ENCODE measurements at regions not wholly inside any gene's neighbourhood (a gene's known extent, or its start where the extent isn't known, plus 50 kb on each side); places are given as distances from the start of the nearest gene placed in this dataset.
"Not testable (repeated sequence)": the region's sequence is repeated elsewhere in the genome, so short reads cannot be mapped to it uniquely, and the experiment has no call there.

DNA sequence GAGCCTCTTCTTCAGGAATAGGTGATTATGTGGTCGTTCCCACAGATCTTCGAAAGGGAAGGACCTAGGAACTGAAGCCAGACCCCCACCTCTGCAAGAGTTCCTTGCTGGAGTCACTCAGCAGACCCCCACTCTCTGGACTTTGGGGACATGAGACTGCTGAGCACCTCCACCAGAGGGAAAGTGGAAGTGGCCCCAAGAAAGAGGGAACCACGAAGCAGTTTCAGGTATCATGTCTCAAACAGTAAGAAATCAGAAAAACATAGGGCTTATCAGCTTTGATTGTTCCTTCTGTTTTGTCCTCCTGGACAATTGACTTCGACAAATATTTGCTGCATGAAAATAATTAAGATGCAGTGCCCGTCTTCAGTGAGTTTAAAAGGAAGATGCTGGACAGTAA lies 98.9 kb downstream of the CDRT15L2 start:
- H3K36me3 ChIP-seq (ENCODE audit: control insufficient read depth, insufficient read depth, low read length); H3K27me3 ChIP-seq (ENCODE audit: control insufficient read depth, insufficient read depth, low read length); H3K4me1 ChIP-seq (ENCODE audit: control insufficient read depth, insufficient read depth, low read length); H3K4me3 ChIP-seq (ENCODE audit: low read depth, low read length); H3K9me3 ChIP-seq (ENCODE audit: control insufficient read depth, insufficient read depth, low read length); DNase-seq (ENCODE audit: low read depth in 4 of 6, low spot score in 6 of 6); H3K27ac ChIP-seq (ENCODE audit: low read depth, low read length): not testable (repeated sequence)
- 100% methylated on average over 1 of the region's 5 CpGs for whole genome bisulfite sequencing (ENCODE audit: insufficient coverage)

DNA sequence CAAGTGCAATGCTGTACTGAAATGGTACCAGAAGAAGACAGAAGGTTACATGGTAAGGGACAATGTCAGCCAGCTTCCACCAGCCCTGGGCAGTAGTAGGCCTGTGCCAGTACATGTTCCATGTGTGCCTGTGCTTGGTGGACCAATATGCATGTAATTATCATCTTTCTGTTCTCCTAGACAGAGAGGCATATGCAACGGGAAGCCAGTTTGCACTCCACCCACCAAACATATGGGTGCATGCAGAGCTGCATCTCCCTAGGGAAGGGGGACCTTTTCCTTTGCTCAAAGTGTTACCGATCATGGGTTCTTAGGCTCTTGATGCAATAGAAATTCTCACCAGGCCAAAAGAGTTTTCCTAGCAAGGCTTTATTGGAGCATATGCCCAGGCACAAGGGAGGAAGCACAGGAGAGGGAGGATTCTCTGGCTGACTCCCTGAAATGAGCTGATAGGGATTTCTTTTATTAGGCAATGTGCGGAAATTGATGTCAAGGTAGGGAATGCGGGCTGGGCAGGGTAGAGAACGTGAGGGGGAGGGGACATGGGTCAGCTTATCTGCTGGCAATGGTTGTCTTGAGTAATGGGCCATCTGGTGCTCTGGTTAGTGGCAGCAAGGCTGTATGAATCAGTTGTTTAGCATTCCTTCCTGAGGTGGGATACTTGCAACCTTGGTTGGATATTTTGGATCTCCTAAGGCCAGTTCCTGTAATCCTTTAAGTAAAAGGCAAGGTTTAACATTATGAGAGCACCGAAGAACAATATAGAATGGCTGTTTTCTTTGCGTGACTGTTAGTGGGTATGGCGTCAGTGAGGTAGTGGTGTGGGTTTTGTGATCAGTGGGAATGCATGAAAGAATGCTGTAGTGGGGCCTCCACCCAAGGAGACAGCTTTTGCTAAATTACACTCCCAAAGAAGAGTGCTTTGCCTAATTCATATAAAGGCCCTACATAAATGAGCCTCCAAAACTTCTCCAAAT lies 102.5 kb downstream of the CDRT15L2 start:
- not testable (repeated sequence) for H3K27me3 ChIP-seq (ENCODE audit: control insufficient read depth, insufficient read depth, low read length); H3K36me3 ChIP-seq (ENCODE audit: control insufficient read depth, insufficient read depth, low read length); H3K4me1 ChIP-seq (ENCODE audit: control insufficient read depth, insufficient read depth, low read length); H3K4me3 ChIP-seq (ENCODE audit: low read depth, low read length); H3K27ac ChIP-seq (ENCODE audit: low read depth, low read length); DNase-seq (ENCODE audit: low read depth in 4 of 6, low spot score in 6 of 6); H3K9me3 ChIP-seq (ENCODE audit: control insufficient read depth, insufficient read depth, low read length)
- WGBS (ENCODE audit: insufficient coverage): 94% methylated on average over 2 of the region's 8 CpGs

DNA sequence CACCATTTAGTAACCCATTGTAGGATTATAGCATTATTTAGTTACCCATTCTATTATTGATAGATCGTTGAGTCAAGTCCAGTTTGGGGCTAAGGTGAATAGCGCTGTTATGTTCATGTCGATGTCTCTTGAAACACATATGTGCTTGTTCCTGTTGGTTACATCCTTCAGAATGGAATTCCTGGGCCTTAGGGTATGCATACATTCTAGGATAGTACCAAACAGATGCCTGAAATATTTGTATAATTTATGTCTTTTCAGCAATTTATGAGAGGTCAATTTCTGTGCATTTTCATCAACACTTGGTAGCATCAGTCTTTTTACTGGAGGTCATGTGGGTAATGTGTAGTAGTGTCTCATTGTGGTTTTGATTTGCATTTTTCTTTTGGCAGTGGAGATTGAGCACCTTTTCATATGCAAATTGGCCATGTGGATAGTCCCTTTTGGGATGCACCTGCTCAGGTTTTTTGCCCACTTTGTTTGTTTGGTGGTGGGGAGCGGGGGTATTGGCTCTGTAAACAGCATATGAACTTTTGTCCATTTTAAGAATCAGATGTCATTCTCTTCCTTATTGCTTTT lies 104.2 kb downstream of the CDRT15L2 start:
- not testable (repeated sequence) for H3K27ac ChIP-seq (ENCODE audit: low read depth, low read length); DNase-seq (ENCODE audit: low read depth in 4 of 6, low spot score in 6 of 6); H3K4me3 ChIP-seq (ENCODE audit: low read depth, low read length); H3K36me3 ChIP-seq (ENCODE audit: control insufficient read depth, insufficient read depth, low read length); H3K4me1 ChIP-seq (ENCODE audit: control insufficient read depth, insufficient read depth, low read length); H3K27me3 ChIP-seq (ENCODE audit: control insufficient read depth, insufficient read depth, low read length); H3K9me3 ChIP-seq (ENCODE audit: control insufficient read depth, insufficient read depth, low read length)
- WGBS (ENCODE audit: insufficient coverage): no CpG with 5 or more reads among the region's 4 CpGs

DNA sequence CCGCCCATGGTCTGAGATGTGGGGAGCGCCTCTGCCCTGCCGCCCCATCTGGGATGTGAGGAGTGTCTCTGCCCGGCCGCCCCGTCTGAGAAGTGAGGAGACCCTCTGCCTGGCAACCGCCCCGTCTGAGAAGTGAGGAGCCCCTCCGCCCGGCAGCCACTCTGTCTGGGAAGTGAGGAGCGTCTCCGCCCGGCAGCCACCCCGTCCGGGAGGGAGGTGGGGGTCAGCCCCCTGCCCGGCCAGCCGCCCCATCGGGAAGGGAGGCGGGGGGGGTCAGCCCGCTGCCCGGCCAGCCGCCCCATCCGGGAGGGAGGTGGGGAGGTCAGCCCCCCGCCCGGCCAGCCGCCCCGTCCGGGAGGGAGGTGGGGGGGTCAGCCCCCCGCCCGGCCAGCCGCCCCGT lies 105.5 kb downstream of the CDRT15L2 start:
- not testable (repeated sequence) for H3K27ac ChIP-seq (ENCODE audit: low read depth, low read length); H3K9me3 ChIP-seq (ENCODE audit: control insufficient read depth, insufficient read depth, low read length); H3K4me1 ChIP-seq (ENCODE audit: control insufficient read depth, insufficient read depth, low read length); H3K27me3 ChIP-seq (ENCODE audit: control insufficient read depth, insufficient read depth, low read length); DNase-seq (ENCODE audit: low read depth in 4 of 6, low spot score in 6 of 6); H3K4me3 ChIP-seq (ENCODE audit: low read depth, low read length); H3K36me3 ChIP-seq (ENCODE audit: control insufficient read depth, insufficient read depth, low read length)
- WGBS (ENCODE audit: insufficient coverage): no CpG with 5 or more reads among the region's 32 CpGs

DNA sequence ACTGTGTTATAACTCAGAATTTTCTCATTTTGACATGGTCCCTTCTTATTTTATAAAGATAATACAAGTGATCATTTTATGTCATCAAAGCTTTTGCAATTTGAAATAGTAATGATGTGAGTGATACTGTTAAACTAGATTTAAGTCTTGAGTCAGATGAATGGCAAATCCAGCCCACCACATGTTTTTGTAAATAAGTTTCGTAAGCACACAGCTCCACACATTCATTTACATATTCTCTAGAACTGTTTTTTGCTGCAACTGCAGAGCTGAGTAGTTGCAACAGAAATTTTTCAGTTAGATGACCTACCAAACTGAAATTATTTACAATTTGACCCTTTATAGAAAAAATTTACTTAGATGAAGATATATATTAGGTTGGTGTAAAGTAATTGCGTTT lies 108.1 kb downstream of the CDRT15L2 start:
- not testable (repeated sequence) for DNase-seq (ENCODE audit: low read depth in 4 of 6, low spot score in 6 of 6); H3K9me3 ChIP-seq (ENCODE audit: control insufficient read depth, insufficient read depth, low read length); H3K27me3 ChIP-seq (ENCODE audit: control insufficient read depth, insufficient read depth, low read length); H3K4me1 ChIP-seq (ENCODE audit: control insufficient read depth, insufficient read depth, low read length); H3K27ac ChIP-seq (ENCODE audit: low read depth, low read length); H3K36me3 ChIP-seq (ENCODE audit: control insufficient read depth, insufficient read depth, low read length); H3K4me3 ChIP-seq (ENCODE audit: low read depth, low read length)
- WGBS (ENCODE audit: insufficient coverage): no CpG with 5 or more reads among the region's 2 CpGs

DNA sequence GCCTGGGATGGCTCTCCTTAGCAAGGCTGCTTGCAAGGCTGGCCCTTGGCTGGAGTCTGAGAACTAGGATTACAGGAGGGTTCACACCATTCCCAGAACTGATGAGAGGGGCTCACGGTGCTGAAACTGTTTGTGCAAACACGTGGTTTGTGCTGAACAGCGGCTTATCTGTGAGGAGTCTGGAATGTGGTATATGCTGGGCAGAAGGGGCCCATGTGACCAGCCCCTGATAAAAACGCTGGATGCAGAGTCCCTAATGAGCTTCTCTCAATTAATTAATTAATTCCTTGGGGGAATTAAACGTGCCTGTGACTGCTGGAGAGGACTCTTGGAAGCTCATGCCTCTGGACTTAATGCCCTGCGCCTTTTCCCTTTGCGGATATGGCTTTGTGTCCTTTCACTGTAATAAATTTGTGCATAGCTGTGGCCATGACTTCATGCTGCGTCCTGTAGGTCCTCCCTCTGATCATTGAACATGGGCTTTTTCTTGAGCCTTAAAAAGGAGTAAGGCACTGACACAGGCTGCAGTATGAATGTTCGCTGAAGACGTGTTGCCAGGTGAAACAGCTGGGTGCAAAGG lies 109.7 kb downstream of the CDRT15L2 start:
- H3K27ac ChIP-seq (ENCODE audit: low read depth, low read length); H3K9me3 ChIP-seq (ENCODE audit: control insufficient read depth, insufficient read depth, low read length); H3K27me3 ChIP-seq (ENCODE audit: control insufficient read depth, insufficient read depth, low read length); H3K4me3 ChIP-seq (ENCODE audit: low read depth, low read length); H3K36me3 ChIP-seq (ENCODE audit: control insufficient read depth, insufficient read depth, low read length); H3K4me1 ChIP-seq (ENCODE audit: control insufficient read depth, insufficient read depth, low read length): not testable (repeated sequence)
- 64% methylated on average over 3 of the region's 10 CpGs for WGBS (ENCODE audit: insufficient coverage)
- DNase-seq (ENCODE audit: low read depth in 4 of 6, low spot score in 6 of 6): peak in 1 of 6 donors; percentile 18

DNA sequence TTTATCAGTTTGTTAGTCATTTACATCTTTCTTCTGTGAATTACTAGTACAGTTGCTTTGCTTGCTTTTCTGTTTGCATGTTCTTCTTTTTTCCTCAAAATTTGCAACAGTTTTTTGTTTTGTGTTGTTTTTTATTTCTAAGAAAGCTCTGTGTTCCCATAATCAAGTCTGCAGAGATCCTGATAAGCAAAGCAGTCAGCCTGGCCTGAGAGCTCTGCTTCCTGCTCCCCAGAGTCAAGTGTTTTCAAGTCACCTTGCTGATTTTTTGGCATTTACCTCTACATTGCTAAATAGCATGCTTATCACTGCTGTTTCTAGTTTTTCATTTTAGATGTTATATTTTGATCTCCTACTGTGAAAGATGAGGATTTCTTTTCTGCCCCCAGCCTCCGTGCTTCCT lies 113.2 kb downstream of the CDRT15L2 start:
- not testable (repeated sequence) for H3K4me1 ChIP-seq (ENCODE audit: control insufficient read depth, insufficient read depth, low read length); H3K36me3 ChIP-seq (ENCODE audit: control insufficient read depth, insufficient read depth, low read length); DNase-seq (ENCODE audit: low read depth in 4 of 6, low spot score in 6 of 6); H3K27ac ChIP-seq (ENCODE audit: low read depth, low read length); H3K4me3 ChIP-seq (ENCODE audit: low read depth, low read length); H3K27me3 ChIP-seq (ENCODE audit: control insufficient read depth, insufficient read depth, low read length); H3K9me3 ChIP-seq (ENCODE audit: control insufficient read depth, insufficient read depth, low read length)
- no CpG with 5 or more reads among the region's 1 CpG for WGBS (ENCODE audit: insufficient coverage)

DNA sequence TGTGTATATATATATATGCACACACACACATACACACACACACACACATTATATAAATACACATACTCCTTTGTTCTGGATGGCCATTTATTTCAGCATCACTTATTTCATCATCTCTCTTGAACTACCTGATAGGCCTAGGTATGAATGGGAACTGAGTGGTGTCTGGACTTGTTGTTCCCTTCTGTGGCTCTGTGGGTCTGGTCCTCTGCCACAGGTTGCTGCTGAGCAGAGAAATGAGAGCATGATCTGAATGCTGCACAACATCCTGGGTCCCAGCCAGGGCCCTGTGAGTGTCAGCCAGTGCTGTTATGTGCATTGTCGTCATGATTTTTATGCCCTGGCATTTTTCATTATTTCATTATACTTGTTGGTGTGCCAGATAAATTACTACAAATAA lies 116.3 kb downstream of the CDRT15L2 start:
- not testable (repeated sequence) for H3K27ac ChIP-seq (ENCODE audit: low read depth, low read length); H3K4me3 ChIP-seq (ENCODE audit: low read depth, low read length); DNase-seq (ENCODE audit: low read depth in 4 of 6, low spot score in 6 of 6); H3K36me3 ChIP-seq (ENCODE audit: control insufficient read depth, insufficient read depth, low read length); H3K9me3 ChIP-seq (ENCODE audit: control insufficient read depth, insufficient read depth, low read length); H3K27me3 ChIP-seq (ENCODE audit: control insufficient read depth, insufficient read depth, low read length); H3K4me1 ChIP-seq (ENCODE audit: control insufficient read depth, insufficient read depth, low read length)
- WGBS (ENCODE audit: insufficient coverage): no CpG with 5 or more reads among the region's 1 CpG

DNA sequence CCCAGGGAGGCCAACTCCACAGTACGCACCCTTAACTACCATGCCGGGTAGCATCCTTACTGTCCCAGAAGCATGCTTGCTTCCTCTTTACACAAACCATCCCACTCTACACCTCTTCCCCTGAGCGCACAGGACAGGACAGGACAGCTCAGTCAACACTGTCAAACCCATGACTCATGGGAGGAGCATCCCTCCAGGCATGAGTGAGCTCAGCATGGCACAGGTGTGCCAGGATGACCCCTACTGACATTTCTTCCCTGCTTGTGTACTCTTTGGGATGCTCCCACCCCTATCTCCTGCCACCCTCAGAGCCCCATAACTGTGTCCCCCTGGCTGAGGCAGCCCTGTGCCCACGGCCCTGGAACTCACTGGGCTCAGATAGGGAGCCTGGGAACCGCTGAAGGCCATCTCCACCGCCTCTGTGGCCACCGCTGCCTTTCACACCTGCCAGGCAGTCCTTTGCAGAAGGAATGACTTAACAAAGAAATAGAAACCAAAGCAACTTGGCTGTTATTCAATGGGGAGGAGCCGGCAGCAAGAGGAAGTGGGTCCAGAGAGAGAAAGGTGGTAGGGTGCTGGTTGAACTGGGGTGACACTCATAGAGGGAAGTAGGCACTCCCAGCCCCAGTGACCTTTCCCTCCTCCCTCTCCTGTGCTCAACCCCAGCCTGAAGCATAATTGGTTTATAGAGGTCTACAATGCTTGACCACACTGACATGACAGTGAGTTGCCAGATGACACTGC lies 119.1 kb downstream of the CDRT15L2 start:
- not testable (repeated sequence) for H3K4me1 ChIP-seq (ENCODE audit: control insufficient read depth, insufficient read depth, low read length)

More for the DNA sequence above, 119.1 kb downstream of the CDRT15L2 start:
- not testable (repeated sequence) for H3K36me3 ChIP-seq (ENCODE audit: control insufficient read depth, insufficient read depth, low read length); H3K27me3 ChIP-seq (ENCODE audit: control insufficient read depth, insufficient read depth, low read length); DNase-seq (ENCODE audit: low read depth in 4 of 6, low spot score in 6 of 6); H3K27ac ChIP-seq (ENCODE audit: low read depth, low read length); H3K9me3 ChIP-seq (ENCODE audit: control insufficient read depth, insufficient read depth, low read length); H3K4me3 ChIP-seq (ENCODE audit: low read depth, low read length)
- 86% methylated on average over 1 of the region's 8 CpGs for WGBS (ENCODE audit: insufficient coverage)
